K562 (cell line): ENCODE measurements at regions not wholly inside any gene's neighbourhood (a gene's known extent, or its start where the extent isn't known, plus 50 kb on each side); places are given as distances from the start of the nearest gene placed in this dataset.

ENCODE experiments used
- ATAC-seq: fragments of 200-7000 bp; cut with Tn5 transposase; 3 replicates; pipeline ENCODE4 v1.9.1; 2020; ENCODE audit warnings: moderate library complexity
- BruUV-seq: library from RNA; stranded (reverse); fragments of 400-500 nt; replicated peaks from 2 replicates; lab custom pipeline; 2021; lab: Mats Ljungman, UMichigan
- CTCF ChIA-PET: fragments of 300-600 bp; formaldehyde crosslinking; extraction: SDS; loops from one replicate; lab custom pipeline; 2021; ENCODE audit warnings: low intra/inter-chr PET ratio; lab: Yijun Ruan, JAX
- POLR2A ChIA-PET: fragments of 300-600, 350-650 bp; sonication (Branson Sonifier 250); formaldehyde crosslinking; extraction: SDS; loops from one replicate; lab custom pipeline; 2021; ENCODE audit warnings: antibody characterized with exemption, inconsistent platforms; lab: Yijun Ruan, JAX
- DNase-seq, 4 experiments: peaks; one replicate each; pipeline versions ENCODE4 v3.0.0 to v3.0.0-alpha.2; 2011 to 2018; ENCODE audit warnings: low spot score in 3 of 4, mixed read lengths in 3 of 4; ENCODE audit errors: extremely low read depth in 1 of 4
- FAIRE-seq: peaks from 2 replicates; lab custom pipeline; 2011; peaks lifted over from hg19 to GRCh38; lab: Jason Lieb, UNC
- H2AFZ ChIP-seq: 2 replicates; pipeline ENCODE4 v1.6.0; 2011; ENCODE audit warnings: low read depth, low read length, control low read depth, inconsistent platforms
- H3K27ac ChIP-seq: fragments of 200-600 bp; 3 replicates; pipeline ENCODE4 v1.8.0; 2011; ENCODE audit warnings: low read depth, mild to moderate bottlenecking, control low read depth, inconsistent platforms, low read length, moderate library complexity, mixed read lengths; ENCODE audit errors: extremely low read depth
- H3K27me3 ChIP-seq, 2 experiments: fragments of 300-600 bp in 1 of 2; 2 replicates in 1 of 2; 3 replicates in 1 of 2; pipeline versions ENCODE4 v1.6.0 to v1.8.0; 2011; ENCODE audit warnings: inconsistent platforms in 2 of 2, low read length in 2 of 2, mild to moderate bottlenecking in 1 of 2, mixed read lengths in 1 of 2, moderate library complexity in 1 of 2; ENCODE audit not compliant: control insufficient read depth in 2 of 2, insufficient read depth in 2 of 2
- H3K36me3 ChIP-seq: fragments of 300-600 bp; 3 replicates; pipeline ENCODE4 v1.8.0; 2011; ENCODE audit warnings: mild to moderate bottlenecking, low read length, inconsistent platforms; ENCODE audit not compliant: control insufficient read depth, insufficient read depth
- H3K4me1 ChIP-seq, 2 experiments: fragments of 200-600 bp in 1 of 2; replicated peaks in 1 of 2; 2 replicates in 1 of 2; 3 replicates in 1 of 2; pipeline versions ENCODE4 v1.5.1 to v1.8.0; 2011; ENCODE audit warnings: inconsistent platforms in 2 of 2, low read length in 2 of 2, mild to moderate bottlenecking in 1 of 2, mixed read lengths in 1 of 2, moderate library complexity in 1 of 2; ENCODE audit not compliant: control insufficient read depth in 2 of 2, insufficient read depth in 2 of 2
- H3K4me2 ChIP-seq: 2 replicates; pipeline ENCODE4 v1.6.1; 2011; ENCODE audit warnings: low read length, control low read depth, inconsistent platforms, mixed read lengths; ENCODE audit not compliant: insufficient read depth
- H3K4me3 ChIP-seq: fragments of 200-600 bp; sonication (generic), shearing (Covaris generic); 2 replicates; pipeline ENCODE4 v1.5.1; 2016; ENCODE audit warnings: control low read depth, inconsistent platforms
- H3K79me2 ChIP-seq: fragments of 200-600 bp; 3 replicates; pipeline ENCODE4 v1.8.0; 2011; ENCODE audit warnings: low read length, inconsistent platforms; ENCODE audit not compliant: control insufficient read depth, insufficient read depth
- H3K9ac ChIP-seq, 2 experiments: 2 replicates each; pipeline versions ENCODE4 v1.6.0 to v1.6.1; 2011; ENCODE audit warnings: low read depth in 2 of 2, low read length in 2 of 2, control low read depth in 1 of 2, inconsistent platforms in 1 of 2, mild to moderate bottlenecking in 1 of 2, mixed read lengths in 1 of 2; ENCODE audit not compliant: insufficient read depth in 1 of 2
- H3K9me1 ChIP-seq: one replicate; pipeline ENCODE4 v1.6.0; 2011; ENCODE audit warnings: inconsistent platforms, mild to moderate bottlenecking, low read length, moderate library complexity; ENCODE audit not compliant: control insufficient read depth, insufficient read depth
- H3K9me3 ChIP-seq: replicated peaks from 2 replicates; pipeline ENCODE4 v1.5.1; 2011; ENCODE audit warnings: low read depth, low read length, inconsistent platforms; ENCODE audit not compliant: control insufficient read depth, insufficient read depth
- H4K20me1 ChIP-seq: replicated peaks from 2 replicates; pipeline ENCODE4 v1.6.1; 2011; ENCODE audit warnings: low read length, inconsistent platforms, mixed read lengths; ENCODE audit not compliant: control insufficient read depth, insufficient read depth
- POU5F1 ChIP-seq: fragments of 150-350 bp; IDR thresholded peaks from 2 replicates; pipeline ENCODE4 v1.6.1; 2014; ENCODE audit warnings: borderline replicate concordance, low read length, low read depth, mild to moderate bottlenecking; ENCODE audit not compliant: partially characterized antibody
- PTTG1 ChIP-seq: fragments of 450-650 bp; IDR thresholded peaks from 2 replicates; pipeline ENCODE4 v1.6.1; 2016; ENCODE audit warnings: low read depth, mild to moderate bottlenecking, missing genetic modification characterization, missing compliant biosample characterization
- RBM34 ChIP-seq: fragments of 200-400 bp; formaldehyde crosslinking; IDR thresholded peaks from 2 replicates; pipeline ENCODE4 v1.6.1; 2018; ENCODE audit warnings: low read length, borderline replicate concordance; ENCODE audit not compliant: insufficient read depth
- WGBS: fragments of 100-300 bp; shearing (Covaris generic); methylation state at CpG from one replicate; pipeline ENCODE4 v1.1.6; 2016; ENCODE audit warnings: low coverage, mixed read lengths; ENCODE audit not compliant: insufficient coverage; ENCODE audit errors: missing lambda C conversion rate; 5-methylcytosine and 5-hydroxymethylcytosine counted together
- in situ Hi-C: fragments of 300-500 bp; cut with MboI; formaldehyde crosslinking; loops from 4 replicates; pipeline ENCODE4 v1.15.0; 2018; ENCODE audit warnings: inconsistent platforms, mixed read lengths
- intact Hi-C: fragments of 100-400 bp; cut with micrococcal nuclease; formaldehyde crosslinking; loops from 2 replicates; pipeline ENCODE4 v1.14.2; 2022
- TF ChIP-seq, protein P1 (sequence below), 2 experiments: fragments of 450-650 bp in 1 of 2; sonication (generic) in 1 of 2; formaldehyde crosslinking in 1 of 2; IDR thresholded peaks in 1 of 2; conservative IDR thresholded peaks in 1 of 2; 2 replicates each; pipeline versions ENCODE4 v1.6.1 to v1.8.1; 2016 to 2023; ENCODE audit warnings: mild to moderate bottlenecking in 2 of 2, moderate library complexity in 2 of 2, inconsistent platforms in 1 of 2, missing genetic modification reagents in 1 of 2
- TF ChIP-seq, protein P2 (sequence below): fragments of 250-450 bp; sonication (Bioruptor Pico); IDR thresholded peaks from 2 replicates; pipeline ENCODE4 v1.8.0; 2021; ENCODE audit warnings: borderline replicate concordance, mild to moderate bottlenecking, moderate library complexity; ENCODE audit not compliant: poor library complexity, severe bottlenecking

DNA sequence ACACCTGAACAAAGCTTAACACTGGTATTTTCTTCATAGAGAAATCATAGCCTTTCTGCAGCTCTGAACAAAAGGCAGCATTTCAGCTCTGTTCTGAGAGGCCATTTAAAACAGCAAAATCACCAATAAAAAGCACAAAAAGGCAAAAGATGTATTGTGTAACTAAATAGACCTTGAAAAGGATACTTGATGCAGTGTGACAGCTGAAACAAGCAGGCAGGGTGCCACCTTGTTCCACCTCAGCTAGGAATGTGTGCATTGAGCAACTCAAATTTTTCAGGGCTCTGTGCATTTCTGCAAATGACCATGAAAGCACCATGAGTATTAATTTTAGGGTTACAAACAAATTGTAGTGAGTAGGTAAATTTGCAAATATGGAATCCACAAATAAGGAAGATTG is 65.8 kb downstream of the RHOU start (continued):
- TF ChIP-seq, protein P1, sequence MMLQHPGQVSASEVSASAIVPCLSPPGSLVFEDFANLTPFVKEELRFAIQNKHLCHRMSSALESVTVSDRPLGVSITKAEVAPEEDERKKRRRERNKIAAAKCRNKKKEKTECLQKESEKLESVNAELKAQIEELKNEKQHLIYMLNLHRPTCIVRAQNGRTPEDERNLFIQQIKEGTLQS (IDR thresholded peaks at IDR 0.05) = no peak
- TF ChIP-seq, protein P1 (CRISPR knock-in tag; conservative IDR thresholded peaks at IDR 0.05) = no peak
- TF ChIP-seq RBM34 (no peak), POU5F1 (no peak)
- TF ChIP-seq, protein P2, sequence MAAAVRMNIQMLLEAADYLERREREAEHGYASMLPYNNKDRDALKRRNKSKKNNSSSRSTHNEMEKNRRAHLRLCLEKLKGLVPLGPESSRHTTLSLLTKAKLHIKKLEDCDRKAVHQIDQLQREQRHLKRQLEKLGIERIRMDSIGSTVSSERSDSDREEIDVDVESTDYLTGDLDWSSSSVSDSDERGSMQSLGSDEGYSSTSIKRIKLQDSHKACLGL (CRISPR knock-in tag) = no peak

DNA sequence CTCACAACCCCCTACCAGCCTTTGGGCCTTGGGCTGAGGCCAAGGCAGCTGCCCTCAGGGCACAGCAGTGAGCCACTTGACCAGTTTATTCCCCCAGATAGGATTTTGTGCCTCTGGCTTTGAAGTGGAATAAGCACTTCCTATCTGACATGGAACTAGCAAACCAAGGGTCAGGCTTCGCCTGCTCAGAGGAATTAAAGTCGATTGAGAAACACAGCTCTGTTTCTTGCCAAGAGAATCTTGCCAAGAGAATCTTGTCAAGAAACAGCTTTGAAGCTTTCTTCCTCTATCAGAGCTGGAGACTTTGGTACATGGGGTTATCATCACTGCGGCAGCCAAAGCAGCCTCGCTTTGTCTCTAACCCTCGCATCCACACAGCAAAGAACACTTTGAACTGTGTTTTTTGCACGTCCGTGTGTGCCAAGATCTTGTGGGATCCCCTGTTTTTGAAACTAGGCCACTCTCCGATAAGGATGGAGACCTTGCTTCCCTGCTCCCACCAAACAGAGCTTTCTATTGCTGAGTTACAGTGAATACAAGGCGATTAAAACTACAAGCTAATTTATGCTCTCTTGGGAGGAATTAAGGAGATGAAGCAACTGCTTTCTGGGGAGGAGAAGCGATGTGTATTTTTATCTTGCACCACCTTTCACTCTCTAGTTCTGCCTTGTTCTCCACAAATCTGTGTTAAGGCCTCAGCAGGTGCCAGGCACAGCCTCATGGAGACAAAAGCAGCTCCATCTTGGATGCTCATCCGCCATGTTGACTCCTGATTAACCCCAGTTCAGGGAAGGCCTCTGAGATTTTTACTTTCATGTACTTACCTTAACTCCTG is 67.3 kb downstream of the RHOU start:
- FAIRE-seq (no peak), ATAC-seq (no peak), DNase-seq (no peak)
- Histone ChIP-seq H3K4me1 (no peaks in the 10 kb centered on the region), H3K9me3 (no peaks in the 10 kb centered on the region), H3K9me1 (no peaks in the 10 kb centered on the region), H3K79me2 (no peaks in the 10 kb centered on the region), H3K9ac (no peak overlapping the region), H2AFZ (no peak overlapping the region), H3K27me3 (peaks cover 4 to 32% of the 10 kb centered on the region in 2 experiments; a peak in 3 of 5 replicates), H3K36me3 (no peaks in the 10 kb centered on the region), H3K27ac (no peak overlapping the region), H3K4me2 (no peak overlapping the region), H4K20me1 (no peaks in the 10 kb centered on the region; the same call in 1 of the 2 replicates), H3K4me3 (no peak overlapping the region)
- TF ChIP-seq PTTG1 (tag) = no peak
- WGBS = 2% methylated on average over 11 of the region's 11 CpGs
- intact Hi-C loops = no loop called here
- CTCF ChIA-PET = no interaction called here
- BruUV-seq = no TSS peak
- POLR2A ChIA-PET = interaction anchor here (1.0 to 1.4 kb wide), 3 partner anchors 13 to 30 kb away, joined by 3 to 5 read pairs (median 3); no protein-coding TSS in a partner anchor
- in situ Hi-C loops = no loop called here
